ENCODE measurements at regions not wholly inside any gene's neighbourhood (a gene's known extent, or its start where the extent isn't known, plus 50 kb on each side); places are given as distances from the start of the nearest gene placed in this dataset.

GRCh38 chr3:144429719-144430121 is 458.1 kb downstream of the DIPK2A start:
- no peak overlapping the region for H3K27ac ChIP-seq
- H3K36me3 ChIP-seq (ENCODE audit: insufficient read depth in 1 of 2, low read depth in 1 of 2), result no peaks in the 10 kb centered on the region
- no peak overlapping the region for H3K4me3 ChIP-seq
- no peaks in the 10 kb centered on the region for H3K4me1 ChIP-seq
- H3K9me3 ChIP-seq, result no peaks in the 10 kb centered on the region
- DNase-seq (no peak), ATAC-seq (no peak)
- H3K27me3 ChIP-seq (ENCODE audit: insufficient read depth in 3 of 3, low read length in 2 of 3), result no peaks in the 10 kb centered on the region
- no peak for TF ChIP-seq CTCF (IDR thresholded peaks at IDR 0.05)
- 41 to 62% (median 58%) methylated on average over 3 of the region's 3 CpGs for WGBS, 3 donors
- intact Hi-C loops (cut with DNase I), result no loop called here

GRCh38 chr3:144431134-144431533 is 459.5 kb downstream of the DIPK2A start:
- no peak for ATAC-seq
- H3K36me3 ChIP-seq (ENCODE audit: insufficient read depth in 1 of 2, low read depth in 1 of 2), result no peaks in the 10 kb centered on the region
- intact Hi-C loops (cut with DNase I), result no loop called here
- H3K4me1 ChIP-seq, result no peaks in the 10 kb centered on the region
- H3K27ac ChIP-seq, result no peak overlapping the region
- TF ChIP-seq CTCF (IDR thresholded peaks at IDR 0.05), result no peak
- no peak overlapping the region for H3K4me3 ChIP-seq
- no peak for DNase-seq
- H3K27me3 ChIP-seq (ENCODE audit: insufficient read depth in 3 of 3, low read length in 2 of 3), result no peaks in the 10 kb centered on the region
- no peaks in the 10 kb centered on the region for H3K9me3 ChIP-seq

- ATAC-seq (no peak), DNase-seq (no peak)
- TF ChIP-seq CTCF (IDR thresholded peaks at IDR 0.05), result no peak
- no peaks in the 10 kb centered on the region for H3K27me3 ChIP-seq (ENCODE audit: insufficient read depth in 3 of 3, low read length in 2 of 3)
- H3K9me3 ChIP-seq, result no peaks in the 10 kb centered on the region
- H3K4me1 ChIP-seq, result no peaks in the 10 kb centered on the region
- no peak overlapping the region for H3K4me3 ChIP-seq
- intact Hi-C loops (cut with DNase I), result no loop called here
- H3K27ac ChIP-seq, result no peak overlapping the region
- 77 to 93% (median 86%) methylated on average over 1 of the region's 1 CpG for WGBS, 3 donors
- H3K36me3 ChIP-seq (ENCODE audit: insufficient read depth in 1 of 2, low read depth in 1 of 2), result no peaks in the 10 kb centered on the region
Observed at GRCh38 chr3:144433006-144433405, 461.4 kb downstream of the DIPK2A start.

GRCh38 chr3:144437989-144438388 is 466.4 kb downstream of the DIPK2A start:
- Histone ChIP-seq H3K27me3 (ENCODE audit: insufficient read depth in 3 of 3, low read length in 2 of 3) (no peaks in the 10 kb centered on the region), H3K9me3 (no peaks in the 10 kb centered on the region), H3K27ac (no peak overlapping the region), H3K4me1 (no peaks in the 10 kb centered on the region), H3K36me3 (ENCODE audit: insufficient read depth in 1 of 2, low read depth in 1 of 2) (no peaks in the 10 kb centered on the region), H3K4me3 (no peak overlapping the region)
- intact Hi-C loops (cut with DNase I), result no loop called here
- DNase-seq, result no peak
- TF ChIP-seq CTCF (IDR thresholded peaks at IDR 0.05), result no peak
- no peak for ATAC-seq
- 79 to 89% (median 86%) methylated on average over 3 of the region's 3 CpGs for WGBS, 3 donors

- H3K36me3 ChIP-seq (ENCODE audit: insufficient read depth in 1 of 2, low read depth in 1 of 2), result no peaks in the 10 kb centered on the region
- ATAC-seq (no peak), DNase-seq (no peak)
- H3K27me3 ChIP-seq (ENCODE audit: insufficient read depth in 3 of 3, low read length in 2 of 3), result no peaks in the 10 kb centered on the region
- no peak overlapping the region for H3K27ac ChIP-seq
- H3K4me1 ChIP-seq, result no peaks in the 10 kb centered on the region
- 86 to 88% (median 87%) methylated on average over 2 of the region's 2 CpGs for WGBS, 3 donors
- no peaks in the 10 kb centered on the region for H3K9me3 ChIP-seq
- intact Hi-C loops (cut with DNase I), result no loop called here
- TF ChIP-seq CTCF (IDR thresholded peaks at IDR 0.05), result no peak
- H3K4me3 ChIP-seq, result no peak overlapping the region
Observed at GRCh38 chr3:144444061-144444460, 472.4 kb downstream of the DIPK2A start.
